BJ (cell line): ENCODE measurements at regions not wholly inside any gene's neighbourhood (a gene's known extent, or its start where the extent isn't known, plus 50 kb on each side); places are given as distances from the start of the nearest gene placed in this dataset.

Experiments
- CTCF ChIA-PET: fragments of 350-600 bp; formaldehyde crosslinking; extraction: SDS; loops from one replicate; lab custom pipeline; 2021; ENCODE audit warnings: antibody characterized with exemption, inconsistent platforms; lab: Yijun Ruan, JAX
- POLR2A ChIA-PET: fragments of 300-600 bp; sonication (Branson Sonifier 250); formaldehyde crosslinking; extraction: SDS; loops from one replicate; lab custom pipeline; 2021; ENCODE audit warnings: antibody characterized with exemption; lab: Charles Lee
- DNase-seq: peaks from one replicate; pipeline ENCODE4 v3.0.0-alpha.2; 2011; ENCODE audit warnings: low read depth
- H3K27me3 ChIP-seq: 2 replicates; pipeline ENCODE4 v1.6.0; 2011; ENCODE audit warnings: low read length; ENCODE audit not compliant: control insufficient read depth, insufficient read depth
- H3K36me3 ChIP-seq: 2 replicates; pipeline ENCODE4 v1.5.1; 2011; ENCODE audit warnings: low read length; ENCODE audit not compliant: control insufficient read depth, insufficient read depth
- H3K4me3 ChIP-seq: 2 replicates; pipeline ENCODE4 v1.5.1; 2011; ENCODE audit warnings: low read depth, mild to moderate bottlenecking, control low read depth, low read length
- CTCF ChIP-seq: IDR thresholded peaks from 2 replicates; pipeline ENCODE4 v1.5.1; 2011; ENCODE audit warnings: low read depth, mild to moderate bottlenecking, control low read depth, inconsistent platforms, low read length, moderate library complexity; ENCODE audit not compliant: insufficient read depth

DNA sequence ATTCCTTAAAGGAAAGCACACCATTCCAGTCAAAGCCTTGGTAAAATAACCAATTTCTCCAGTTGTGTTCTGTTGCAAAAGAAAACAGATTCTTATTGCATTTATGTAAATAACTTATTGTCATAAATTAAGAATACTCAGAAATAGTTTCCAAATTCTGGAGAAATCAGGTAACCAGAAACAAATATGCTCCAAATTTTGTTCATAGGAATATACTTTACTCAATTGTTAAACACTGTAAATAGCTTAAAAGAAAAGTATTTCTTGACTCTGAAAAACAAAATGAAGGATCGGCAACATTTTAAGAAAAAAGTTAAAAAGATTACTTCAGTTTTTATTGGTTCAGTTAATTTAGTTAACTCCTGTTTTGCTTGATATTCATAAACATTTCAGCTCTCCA lies 67.1 kb upstream of the PIK3CG start:
- Histone ChIP-seq H3K27me3 (no peaks in the 10 kb centered on the region), H3K4me3 (no peak overlapping the region), H3K36me3 (no peaks in the 10 kb centered on the region)
- TF ChIP-seq CTCF = no peak
- POLR2A ChIA-PET = no interaction called here
- DNase-seq = no peak
- CTCF ChIA-PET = interaction anchor here (0.8 kb wide), 1 partner anchor 14 kb away, joined by 3 read pairs; no protein-coding TSS in a partner anchor

GRCh38 chr7:106802589-106802988 lies 62.5 kb upstream of the PIK3CG start:
- DNase-seq = no peak
- H3K36me3 ChIP-seq = no peaks in the 10 kb centered on the region
- ChIA-PET POLR2A (no interaction called here), CTCF (interaction anchor here (1.4 kb wide), 1 partner anchor 9 kb away, joined by 4 read pairs; no protein-coding TSS in a partner anchor)
- H3K4me3 ChIP-seq = no peak overlapping the region
- no peak for TF ChIP-seq CTCF
- H3K27me3 ChIP-seq = 0 out of 2 replicates have a peak, but pooled peaks cover 1% of the 10 kb centered on the region

DNA sequence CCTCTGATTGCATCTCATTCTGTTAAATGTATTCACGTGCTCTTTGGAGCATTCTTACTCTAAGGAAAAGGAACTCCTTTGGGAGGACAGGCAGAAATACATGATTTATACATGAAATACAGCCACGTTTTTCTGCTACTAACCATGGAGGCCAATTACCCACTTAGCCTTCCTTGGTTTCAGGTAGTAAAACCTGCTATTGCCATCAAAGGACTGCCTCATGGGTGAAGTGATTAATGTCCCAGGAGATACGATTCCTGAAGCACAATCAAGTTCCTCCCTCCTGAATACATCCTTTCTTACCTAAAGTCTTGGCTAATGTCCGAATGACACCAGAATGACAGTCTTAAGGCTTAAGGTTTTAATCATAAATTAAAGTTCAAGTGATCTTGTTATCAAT lies 58.5 kb upstream of the PIK3CG start:
- DNase-seq = no peak
- ChIA-PET CTCF (no interaction called here), POLR2A (no interaction called here)
- Histone ChIP-seq H3K36me3 (no peaks in the 10 kb centered on the region), H3K27me3 (0 out of 2 replicates have a peak, but pooled peaks cover 1% of the 10 kb centered on the region), H3K4me3 (no peak overlapping the region)
- no peak for TF ChIP-seq CTCF

GRCh38 chr7:106807474-106807873 lies 57.6 kb upstream of the PIK3CG start:
- ChIA-PET CTCF (no interaction called here), POLR2A (no interaction called here)
- Histone ChIP-seq H3K36me3 (no peaks in the 10 kb centered on the region), H3K4me3 (no peak overlapping the region), H3K27me3 (0 out of 2 replicates have a peak, but pooled peaks cover 1% of the 10 kb centered on the region)
- no peak for DNase-seq
- TF ChIP-seq CTCF = no peak

GRCh38 chr7:106808967-106809635 lies 56.0 kb upstream of the PIK3CG start:
- TF ChIP-seq CTCF = no peak
- Histone ChIP-seq H3K27me3 (0 out of 2 replicates have a peak, but pooled peaks cover 1% of the 10 kb centered on the region), H3K36me3 (no peaks in the 10 kb centered on the region), H3K4me3 (no peak overlapping the region)
- CTCF ChIA-PET = interaction anchor here (0.7 to 2.1 kb wide), 2 partner anchors 16 to 315 kb away, joined by 4 to 6 read pairs; no protein-coding TSS in a partner anchor
- DNase-seq = no peak
- POLR2A ChIA-PET = no interaction called here
